ENCODE measurements at regions not wholly inside any gene's neighbourhood (a gene's known extent, or its start where the extent isn't known, plus 50 kb on each side); places are given as distances from the start of the nearest gene placed in this dataset.

DNA sequence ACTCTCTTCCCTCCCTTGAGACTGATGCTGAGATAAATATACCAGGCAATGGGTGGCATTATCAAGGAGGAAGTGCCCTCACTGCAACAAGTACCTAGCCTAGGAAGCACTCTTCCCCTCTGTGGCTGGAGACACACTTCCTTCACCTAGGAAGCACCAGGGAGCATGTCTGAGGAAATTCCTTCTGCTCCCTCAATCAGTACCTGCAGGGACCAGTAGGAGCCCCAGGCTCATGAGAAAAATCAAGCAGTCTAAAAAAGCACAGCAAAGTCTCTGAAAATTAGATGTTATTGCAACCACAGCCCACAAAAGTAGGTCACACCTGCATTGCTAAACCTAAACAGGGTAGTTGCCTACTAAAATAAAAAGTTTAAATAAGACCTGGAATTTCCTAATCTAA lies 78.2 kb upstream of the TRPM1 start (continued):
- TF ChIP-seq, protein P1, sequence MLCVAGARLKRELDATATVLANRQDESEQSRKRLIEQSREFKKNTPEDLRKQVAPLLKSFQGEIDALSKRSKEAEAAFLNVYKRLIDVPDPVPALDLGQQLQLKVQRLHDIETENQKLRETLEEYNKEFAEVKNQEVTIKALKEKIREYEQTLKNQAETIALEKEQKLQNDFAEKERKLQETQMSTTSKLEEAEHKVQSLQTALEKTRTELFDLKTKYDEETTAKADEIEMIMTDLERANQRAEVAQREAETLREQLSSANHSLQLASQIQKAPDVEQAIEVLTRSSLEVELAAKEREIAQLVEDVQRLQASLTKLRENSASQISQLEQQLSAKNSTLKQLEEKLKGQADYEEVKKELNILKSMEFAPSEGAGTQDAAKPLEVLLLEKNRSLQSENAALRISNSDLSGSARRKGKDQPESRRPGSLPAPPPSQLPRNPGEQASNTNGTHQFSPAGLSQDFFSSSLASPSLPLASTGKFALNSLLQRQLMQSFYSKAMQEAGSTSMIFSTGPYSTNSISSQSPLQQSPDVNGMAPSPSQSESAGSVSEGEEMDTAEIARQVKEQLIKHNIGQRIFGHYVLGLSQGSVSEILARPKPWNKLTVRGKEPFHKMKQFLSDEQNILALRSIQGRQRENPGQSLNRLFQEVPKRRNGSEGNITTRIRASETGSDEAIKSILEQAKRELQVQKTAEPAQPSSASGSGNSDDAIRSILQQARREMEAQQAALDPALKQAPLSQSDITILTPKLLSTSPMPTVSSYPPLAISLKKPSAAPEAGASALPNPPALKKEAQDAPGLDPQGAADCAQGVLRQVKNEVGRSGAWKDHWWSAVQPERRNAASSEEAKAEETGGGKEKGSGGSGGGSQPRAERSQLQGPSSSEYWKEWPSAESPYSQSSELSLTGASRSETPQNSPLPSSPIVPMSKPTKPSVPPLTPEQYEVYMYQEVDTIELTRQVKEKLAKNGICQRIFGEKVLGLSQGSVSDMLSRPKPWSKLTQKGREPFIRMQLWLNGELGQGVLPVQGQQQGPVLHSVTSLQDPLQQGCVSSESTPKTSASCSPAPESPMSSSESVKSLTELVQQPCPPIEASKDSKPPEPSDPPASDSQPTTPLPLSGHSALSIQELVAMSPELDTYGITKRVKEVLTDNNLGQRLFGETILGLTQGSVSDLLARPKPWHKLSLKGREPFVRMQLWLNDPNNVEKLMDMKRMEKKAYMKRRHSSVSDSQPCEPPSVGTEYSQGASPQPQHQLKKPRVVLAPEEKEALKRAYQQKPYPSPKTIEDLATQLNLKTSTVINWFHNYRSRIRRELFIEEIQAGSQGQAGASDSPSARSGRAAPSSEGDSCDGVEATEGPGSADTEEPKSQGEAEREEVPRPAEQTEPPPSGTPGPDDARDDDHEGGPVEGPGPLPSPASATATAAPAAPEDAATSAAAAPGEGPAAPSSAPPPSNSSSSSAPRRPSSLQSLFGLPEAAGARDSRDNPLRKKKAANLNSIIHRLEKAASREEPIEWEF (IDR thresholded peaks at IDR 0.05; ENCODE audit: insufficient replicate concordance, low read depth, low read length), result no peak
- TF ChIP-seq, protein P2, sequence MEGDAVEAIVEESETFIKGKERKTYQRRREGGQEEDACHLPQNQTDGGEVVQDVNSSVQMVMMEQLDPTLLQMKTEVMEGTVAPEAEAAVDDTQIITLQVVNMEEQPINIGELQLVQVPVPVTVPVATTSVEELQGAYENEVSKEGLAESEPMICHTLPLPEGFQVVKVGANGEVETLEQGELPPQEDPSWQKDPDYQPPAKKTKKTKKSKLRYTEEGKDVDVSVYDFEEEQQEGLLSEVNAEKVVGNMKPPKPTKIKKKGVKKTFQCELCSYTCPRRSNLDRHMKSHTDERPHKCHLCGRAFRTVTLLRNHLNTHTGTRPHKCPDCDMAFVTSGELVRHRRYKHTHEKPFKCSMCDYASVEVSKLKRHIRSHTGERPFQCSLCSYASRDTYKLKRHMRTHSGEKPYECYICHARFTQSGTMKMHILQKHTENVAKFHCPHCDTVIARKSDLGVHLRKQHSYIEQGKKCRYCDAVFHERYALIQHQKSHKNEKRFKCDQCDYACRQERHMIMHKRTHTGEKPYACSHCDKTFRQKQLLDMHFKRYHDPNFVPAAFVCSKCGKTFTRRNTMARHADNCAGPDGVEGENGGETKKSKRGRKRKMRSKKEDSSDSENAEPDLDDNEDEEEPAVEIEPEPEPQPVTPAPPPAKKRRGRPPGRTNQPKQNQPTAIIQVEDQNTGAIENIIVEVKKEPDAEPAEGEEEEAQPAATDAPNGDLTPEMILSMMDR (IDR thresholded peaks at IDR 0.05 in 2 of 3, conservative IDR thresholded peaks at IDR 0.05 in 1 of 3; ENCODE audit: control insufficient read depth in 2 of 3, extremely low read depth in 1 of 3, insufficient read depth in 1 of 3, low read depth in 3 of 3, low read length in 3 of 3), result peak in 1 of 3 experiments; percentile 3; a peak in 1 of 6 replicates

DNA sequence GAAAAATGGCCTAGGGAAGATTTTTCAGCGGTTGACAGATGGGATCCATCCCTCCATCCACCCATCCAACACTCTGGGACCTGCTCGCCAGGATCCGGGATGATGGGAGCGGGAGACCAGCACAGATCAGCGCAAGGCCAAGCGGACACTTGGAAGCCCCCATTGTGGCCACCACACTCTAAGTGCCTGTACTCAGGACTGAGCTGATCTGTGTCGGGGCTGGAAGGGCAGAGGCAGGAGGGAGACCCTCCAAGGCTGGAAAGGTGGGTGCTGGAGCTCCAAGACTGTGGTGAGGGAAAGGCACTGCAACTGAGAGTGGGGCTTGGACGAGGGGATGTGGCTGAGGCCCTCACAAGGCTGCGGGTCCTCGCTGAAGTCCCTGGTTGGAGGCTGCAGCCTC lies 91.8 kb upstream of the TRPM1 start:
- Histone ChIP-seq H3K4me2 (ENCODE audit: control insufficient read depth, insufficient read depth) (no peak overlapping the region), H3K9ac (ENCODE audit: control insufficient read depth, insufficient read depth, low read length) (no peak overlapping the region), H2AFZ (ENCODE audit: control insufficient read depth, low read depth, low read length) (no peak overlapping the region), H3K4me1 (ENCODE audit: control insufficient read depth, insufficient read depth, low read length) (peaks cover 10% of the 10 kb centered on the region), H3K27me3 (replicated peaks in 1 of 2; ENCODE audit: control insufficient read depth in 2 of 2, insufficient read depth in 2 of 2, low read length in 1 of 2) (no peaks in the 10 kb centered on the region), H4K20me1 (ENCODE audit: control insufficient read depth, insufficient read depth) (no peaks in the 10 kb centered on the region), H3K36me3 (ENCODE audit: control insufficient read depth in 2 of 2, insufficient read depth in 2 of 2, low read length in 1 of 2) (no peaks in the 10 kb centered on the region), H3K4me3 (no peak overlapping the region), H3K79me2 (ENCODE audit: control insufficient read depth, insufficient read depth, low read length) (no peaks in the 10 kb centered on the region), H3K9me3 (replicated peaks; ENCODE audit: control insufficient read depth, insufficient read depth, low read length) (no peaks in the 10 kb centered on the region; the same call in none of the 3 replicates), H3K27ac (ENCODE audit: control insufficient read depth, insufficient read depth) (no peak overlapping the region)
- no peak for FAIRE-seq
- BruUV-seq (replicated peaks), result no TSS peak
- ATAC-seq, result no peak
- ChIA-PET SMC1A (ENCODE audit: uncharacterized antibody, unreplicated experiment) (no interaction called here), POLR2A (no interaction called here), CTCF (interaction anchor here (1.3 kb wide), 1 partner anchor 296 kb away, joined by 3 read pairs; no protein-coding TSS in a partner anchor), RAD21 (ENCODE audit: unreplicated experiment) (no interaction called here)
- TF ChIP-seq, protein P3, sequence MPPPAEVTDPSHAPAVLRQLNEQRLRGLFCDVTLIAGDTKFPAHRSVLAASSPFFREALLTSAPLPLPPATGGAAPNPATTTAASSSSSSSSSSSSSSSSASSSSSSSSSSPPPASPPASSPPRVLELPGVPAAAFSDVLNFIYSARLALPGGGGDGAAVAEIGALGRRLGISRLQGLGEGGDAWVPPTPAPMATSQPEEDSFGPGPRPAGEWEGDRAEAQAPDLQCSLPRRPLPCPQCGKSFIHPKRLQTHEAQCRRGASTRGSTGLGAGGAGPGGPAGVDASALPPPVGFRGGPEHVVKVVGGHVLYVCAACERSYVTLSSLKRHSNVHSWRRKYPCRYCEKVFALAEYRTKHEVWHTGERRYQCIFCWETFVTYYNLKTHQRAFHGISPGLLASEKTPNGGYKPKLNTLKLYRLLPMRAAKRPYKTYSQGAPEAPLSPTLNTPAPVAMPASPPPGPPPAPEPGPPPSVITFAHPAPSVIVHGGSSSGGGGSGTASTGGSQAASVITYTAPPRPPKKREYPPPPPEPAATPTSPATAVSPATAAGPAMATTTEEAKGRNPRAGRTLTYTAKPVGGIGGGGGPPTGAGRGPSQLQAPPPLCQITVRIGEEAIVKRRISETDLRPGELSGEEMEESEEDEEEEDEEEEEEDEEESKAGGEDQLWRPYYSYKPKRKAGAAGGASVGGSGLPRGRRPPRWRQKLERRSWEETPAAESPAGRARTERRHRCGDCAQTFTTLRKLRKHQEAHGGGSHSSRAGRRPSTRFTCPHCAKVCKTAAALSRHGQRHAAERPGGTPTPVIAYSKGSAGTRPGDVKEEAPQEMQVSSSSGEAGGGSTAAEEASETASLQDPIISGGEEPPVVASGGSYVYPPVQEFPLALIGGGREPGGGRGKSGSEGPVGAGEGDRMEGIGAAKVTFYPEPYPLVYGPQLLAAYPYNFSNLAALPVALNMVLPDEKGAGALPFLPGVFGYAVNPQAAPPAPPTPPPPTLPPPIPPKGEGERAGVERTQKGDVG (CRISPR knock-in tag; IDR thresholded peaks at IDR 0.05), result no peak
- no peak for TF ChIP-seq POLR2AphosphoS5 (IDR thresholded peaks at IDR 0.05; ENCODE audit: low read length)
- 67% methylated on average over 10 of the region's 10 CpGs for WGBS (ENCODE audit: insufficient coverage, insufficient replicate concordance, low lambda C conversion rate, missing lambda C conversion rate)
- intact Hi-C loops (cut with micrococcal nuclease; ENCODE audit: unreplicated experiment), result no loop called here
- DNase-seq (ENCODE audit: low read depth, low spot score), result no peak
- in situ Hi-C loops (cut with MboI), result no loop called here
